Common myeloid progenitor, CD34-positive (primary cell): ENCODE measurements at regions not wholly inside any gene's neighbourhood (a gene's known extent, or its start where the extent isn't known, plus 50 kb on each side); places are given as distances from the start of the nearest gene placed in this dataset.

ENCODE experiments used
- CTCF ChIA-PET: fragments of 350-600 bp; sonication (Branson Sonifier 250); formaldehyde crosslinking; loops from one replicate; lab custom pipeline; 2021; ENCODE audit warnings: antibody characterized with exemption; lab: Charles Lee
- POLR2A ChIA-PET: fragments of 350-600 bp; sonication (Branson Sonifier 250); formaldehyde crosslinking; loops from one replicate; lab custom pipeline; 2021; ENCODE audit warnings: antibody characterized with exemption; lab: Charles Lee
- DNase-seq, 3 donors: peaks; one replicate each; pipeline versions ENCODE4 v3.0.0 to v3.0.0-alpha.2; 2013
- H3K27ac ChIP-seq, 2 experiments: 1 replicate in 1 of 2; 2 replicates in 1 of 2; pipeline ENCODE4 v1.7.0; 2013; ENCODE audit warnings: inconsistent platforms in 2 of 2, low read length in 2 of 2, mild to moderate bottlenecking in 2 of 2, low read depth in 1 of 2, moderate library complexity in 1 of 2; ENCODE audit not compliant: severe bottlenecking in 2 of 2, insufficient read depth in 1 of 2, poor library complexity in 1 of 2
- H3K27me3 ChIP-seq, 5 experiments: replicated peaks in 2 of 5; 1 replicate in 3 of 5; 2 replicates in 2 of 5; pipeline versions ENCODE4 v1.6.1 to v1.7.0; 2013; ENCODE audit warnings: low read length in 4 of 5, mild to moderate bottlenecking in 2 of 5, moderate library complexity in 2 of 5, inconsistent platforms in 1 of 5; ENCODE audit not compliant: insufficient read depth in 5 of 5, control insufficient read depth in 4 of 5
- H3K36me3 ChIP-seq, 4 experiments: 1 replicate in 2 of 4; 2 replicates in 2 of 4; pipeline versions ENCODE4 v1.6.1 to v1.7.0; 2013; ENCODE audit warnings: low read length in 3 of 4, control low read depth in 1 of 4, mild to moderate bottlenecking in 1 of 4; ENCODE audit not compliant: control insufficient read depth in 4 of 4, insufficient read depth in 4 of 4
- H3K4me1 ChIP-seq, 4 experiments: 1 replicate in 3 of 4; 2 replicates in 1 of 4; pipeline versions ENCODE4 v1.6.1 to v1.7.1; 2013; ENCODE audit warnings: low read length in 3 of 4, mild to moderate bottlenecking in 3 of 4, control low read depth in 1 of 4, inconsistent platforms in 1 of 4, moderate library complexity in 1 of 4; ENCODE audit not compliant: control insufficient read depth in 4 of 4, insufficient read depth in 4 of 4; ENCODE audit errors: control extremely low read depth in 1 of 4
- H3K4me3 ChIP-seq, 7 experiments: 1 replicate in 4 of 7; 2 replicates in 3 of 7; pipeline versions ENCODE4 v1.5.1 to v1.7.0; 2013; ENCODE audit warnings: mild to moderate bottlenecking in 7 of 7, low read length in 6 of 7, moderate library complexity in 6 of 7, inconsistent platforms in 2 of 7, low read depth in 2 of 7, control low read depth in 1 of 7; ENCODE audit not compliant: insufficient read depth in 4 of 7, control insufficient read depth in 1 of 7; ENCODE audit errors: extremely low read depth in 1 of 7
- H3K9me3 ChIP-seq, 5 experiments: 1 replicate in 4 of 5; 2 replicates in 1 of 5; pipeline versions ENCODE4 v1.6.1 to v1.7.1; 2013; ENCODE audit warnings: low read length in 4 of 5, mild to moderate bottlenecking in 2 of 5, inconsistent platforms in 1 of 5, low read depth in 1 of 5, moderate library complexity in 1 of 5; ENCODE audit not compliant: control insufficient read depth in 4 of 5, insufficient read depth in 2 of 5; ENCODE audit errors: control extremely low read depth in 1 of 5
- WGBS: methylation state at CpG from one replicate; pipeline ENCODE4 v1.1.5; 2013; ENCODE audit not compliant: insufficient coverage; 5-methylcytosine and 5-hydroxymethylcytosine counted together

- H3K4me3 ChIP-seq = no peak overlapping the region
- no peaks in the 10 kb centered on the region for H3K36me3 ChIP-seq
- H3K27me3 ChIP-seq = no peaks in the 10 kb centered on the region
- 81% methylated on average over 6 of the region's 6 CpGs for WGBS
- no peak overlapping the region for H3K27ac ChIP-seq
- no peaks in the 10 kb centered on the region for H3K4me1 ChIP-seq
- CTCF ChIA-PET = no interaction called here
- no peak for DNase-seq
- POLR2A ChIA-PET = no interaction called here
- no peaks in the 10 kb centered on the region for H3K9me3 ChIP-seq
Measured at GRCh38 chr1:244173769-244174168, 122.7 kb downstream of the ZBTB18 start.

- WGBS = no CpG with 5 or more reads among the region's 3 CpGs
- Histone ChIP-seq H3K36me3 (no peaks in the 10 kb centered on the region), H3K4me3 (no peak overlapping the region), H3K4me1 (no peaks in the 10 kb centered on the region), H3K9me3 (no peaks in the 10 kb centered on the region), H3K27me3 (no peaks in the 10 kb centered on the region), H3K27ac (no peak overlapping the region)
- ChIA-PET POLR2A (no interaction called here), CTCF (no interaction called here)
- no peak for DNase-seq
Measured at GRCh38 chr1:244174922-244175521, 123.9 kb downstream of the ZBTB18 start.

GRCh38 chr1:244176201-244176600, 125.1 kb downstream of the ZBTB18 start:
- no CpG with 5 or more reads among the region's 3 CpGs for WGBS
- Histone ChIP-seq H3K27me3 (no peaks in the 10 kb centered on the region), H3K4me1 (no peaks in the 10 kb centered on the region), H3K36me3 (no peaks in the 10 kb centered on the region), H3K9me3 (no peaks in the 10 kb centered on the region), H3K4me3 (no peak overlapping the region), H3K27ac (no peak overlapping the region)
- ChIA-PET POLR2A (no interaction called here), CTCF (no interaction called here)
- no peak for DNase-seq

GRCh38 chr1:244180256-244180655, 129.2 kb downstream of the ZBTB18 start:
- no peak for DNase-seq
- Histone ChIP-seq H3K4me3 (no peak overlapping the region), H3K4me1 (no peaks in the 10 kb centered on the region), H3K27me3 (no peaks in the 10 kb centered on the region), H3K36me3 (no peaks in the 10 kb centered on the region), H3K9me3 (no peaks in the 10 kb centered on the region), H3K27ac (no peak overlapping the region)
- 97% methylated on average over 3 of the region's 3 CpGs for WGBS
- ChIA-PET POLR2A (no interaction called here), CTCF (no interaction called here)

GRCh38 chr1:244181867-244182266, 130.8 kb downstream of the ZBTB18 start:
- DNase-seq = no peak
- no peaks in the 10 kb centered on the region for H3K4me1 ChIP-seq
- H3K27ac ChIP-seq = no peak overlapping the region
- POLR2A ChIA-PET = no interaction called here
- H3K36me3 ChIP-seq = no peaks in the 10 kb centered on the region
- no peak overlapping the region for H3K4me3 ChIP-seq
- H3K27me3 ChIP-seq = no peaks in the 10 kb centered on the region
- 97% methylated on average over 12 of the region's 12 CpGs for WGBS
- CTCF ChIA-PET = interaction anchor here (0.6 kb wide), 1 partner anchor 1600 kb away, joined by 4 read pairs; no protein-coding TSS in a partner anchor
- H3K9me3 ChIP-seq = no peaks in the 10 kb centered on the region

GRCh38 chr1:244183037-244183436, 132.0 kb downstream of the ZBTB18 start:
- ChIA-PET POLR2A (no interaction called here), CTCF (no interaction called here)
- Histone ChIP-seq H3K36me3 (no peaks in the 10 kb centered on the region), H3K4me3 (no peak overlapping the region), H3K4me1 (no peaks in the 10 kb centered on the region), H3K27ac (no peak overlapping the region), H3K27me3 (no peaks in the 10 kb centered on the region), H3K9me3 (no peaks in the 10 kb centered on the region)
- WGBS = 94% methylated on average over 5 of the region's 7 CpGs
- DNase-seq = no peak

GRCh38 chr1:244186372-244186771, 135.3 kb downstream of the ZBTB18 start:
- DNase-seq = no peak
- no peak overlapping the region for H3K4me3 ChIP-seq
- no peaks in the 10 kb centered on the region for H3K4me1 ChIP-seq
- ChIA-PET POLR2A (no interaction called here), CTCF (no interaction called here)
- no peaks in the 10 kb centered on the region for H3K36me3 ChIP-seq
- H3K9me3 ChIP-seq = peaks cover 0 to 10% (median 0%) of the 10 kb centered on the region in 5 experiments
- H3K27ac ChIP-seq = no peak overlapping the region
- 91% methylated on average over 9 of the region's 10 CpGs for WGBS
- no peaks in the 10 kb centered on the region for H3K27me3 ChIP-seq
